GM23338 (cell line): ENCODE measurements at regions not wholly inside any gene's neighbourhood (a gene's known extent, or its start where the extent isn't known, plus 50 kb on each side); places are given as distances from the start of the nearest gene placed in this dataset.

Experiments
- ATAC-seq: fragments of 200-7000 bp; cut with Tn5 transposase; 3 replicates; pipeline ENCODE4 v1.9.1; 2020
- DNase-seq: peaks from one replicate; pipeline ENCODE4 v3.0.0-alpha.2; 2015; ENCODE audit warnings: low spot score
- H2AFZ ChIP-seq: fragments of 200-600 bp; sonication (generic); 2 replicates; pipeline ENCODE4 v1.8.0; 2016; ENCODE audit warnings: antibody characterized with exemption, mild to moderate bottlenecking, moderate library complexity
- H3F3A ChIP-seq: fragments of 200-600 bp; sonication (generic); replicated peaks from 2 replicates; pipeline ENCODE4 v1.8.0; 2017; ENCODE audit warnings: antibody characterized with exemption, mixed run types, low read depth
- H3K27ac ChIP-seq: fragments of 200-600 bp; sonication (generic); 2 replicates; pipeline ENCODE4 v1.6.1; 2016; ENCODE audit warnings: low read depth
- H3K27me3 ChIP-seq: fragments of 200-600 bp; sonication (generic); 2 replicates; pipeline ENCODE4 v1.8.0; 2016; ENCODE audit warnings: mild to moderate bottlenecking, mixed run types, moderate library complexity; ENCODE audit not compliant: insufficient read depth
- H3K36me3 ChIP-seq: fragments of 200-600 bp; sonication (generic); 2 replicates; pipeline ENCODE4 v1.8.0; 2016; ENCODE audit warnings: mild to moderate bottlenecking; ENCODE audit not compliant: insufficient read depth
- H3K4me1 ChIP-seq: fragments of 200-600 bp; sonication (generic); 2 replicates; pipeline ENCODE4 v1.8.0; 2016; ENCODE audit warnings: mild to moderate bottlenecking, moderate library complexity; ENCODE audit not compliant: insufficient read depth
- H3K4me2 ChIP-seq: fragments of 200-600 bp; sonication (generic); 2 replicates; pipeline ENCODE4 v1.7.1; 2017; ENCODE audit warnings: mixed run types
- H3K4me3 ChIP-seq: fragments of 200-600 bp; sonication (generic); 2 replicates; pipeline ENCODE4 v1.6.1; 2016; ENCODE audit warnings: mixed run types
- H3K79me2 ChIP-seq: fragments of 200-600 bp; sonication (generic); replicated peaks from 2 replicates; pipeline ENCODE4 v1.8.0; 2017; ENCODE audit warnings: mild to moderate bottlenecking; ENCODE audit not compliant: insufficient read depth
- H3K9me2 ChIP-seq: fragments of 200-600 bp; sonication (generic); 2 replicates; pipeline ENCODE4 v1.8.0; 2017; ENCODE audit not compliant: insufficient read depth
- H4K20me1 ChIP-seq: fragments of 200-600 bp; sonication (generic); replicated peaks from 2 replicates; pipeline ENCODE4 v1.8.0; 2017; ENCODE audit warnings: mild to moderate bottlenecking; ENCODE audit not compliant: insufficient read depth
- H3K27ac Mint-ChIP-seq: 2 replicates; pipeline ENCODE4 v1.8.0; 2020; ENCODE audit warnings: inconsistent platforms, mild to moderate bottlenecking, moderate library complexity, mixed read lengths
- H3K27me3 Mint-ChIP-seq: 3 replicates; pipeline ENCODE4 v1.8.0; 2022; ENCODE audit warnings: low read depth, mild to moderate bottlenecking, moderate library complexity, mixed read lengths, inconsistent platforms; ENCODE audit not compliant: insufficient read depth, poor library complexity
- H3K36me3 Mint-ChIP-seq: 3 replicates; pipeline ENCODE4 v1.8.0; 2021; ENCODE audit warnings: low read depth, mild to moderate bottlenecking, inconsistent platforms, moderate library complexity, mixed read lengths
- H3K4me1 Mint-ChIP-seq: 3 replicates; pipeline ENCODE4 v1.8.0; 2020; ENCODE audit warnings: mild to moderate bottlenecking, inconsistent platforms, mixed read lengths
- H3K4me3 Mint-ChIP-seq: 3 replicates; pipeline ENCODE4 v1.8.0; 2021; ENCODE audit warnings: moderate library complexity, mild to moderate bottlenecking, inconsistent platforms, mixed read lengths
- H3K9me3 Mint-ChIP-seq: 3 replicates; pipeline ENCODE4 v1.8.0; 2020; ENCODE audit warnings: moderate library complexity, mild to moderate bottlenecking, inconsistent platforms, mixed read lengths
- CREB1 ChIP-seq: fragments of 250-450 bp; sonication (Bioruptor Pico); IDR thresholded peaks from 2 replicates; pipeline ENCODE4 v1.5.0; 2020; ENCODE audit warnings: low read depth, mild to moderate bottlenecking, moderate library complexity
- JUNB ChIP-seq: IDR thresholded peaks from one replicate; pipeline ENCODE4 v1.6.1; 2016; ENCODE audit warnings: antibody characterized with exemption; ENCODE audit not compliant: unreplicated experiment
- POLR2AphosphoS5 ChIP-seq: IDR thresholded peaks from 2 replicates; pipeline ENCODE4 v1.6.1; 2016; ENCODE audit warnings: antibody characterized with exemption, low read depth
- STAT1 ChIP-seq: IDR thresholded peaks from one replicate; pipeline ENCODE4 v1.6.1; 2016; ENCODE audit warnings: antibody characterized with exemption; ENCODE audit not compliant: unreplicated experiment
- ZNF114 ChIP-seq: fragments of 250-450 bp; sonication (Bioruptor Pico); IDR thresholded peaks from 2 replicates; pipeline ENCODE4 v1.5.0; 2020; ENCODE audit warnings: mild to moderate bottlenecking, moderate library complexity
- TF ChIP-seq, protein P1 (sequence below), 2 experiments: fragments of 200-600 bp in 1 of 2; sonication (generic) in 1 of 2; conservative IDR thresholded peaks; 2 replicates each; pipeline versions ENCODE4 v1.5.1 to v1.6.1; 2016 to 2017; ENCODE audit warnings: antibody characterized with exemption in 2 of 2, low read depth in 2 of 2, mild to moderate bottlenecking in 2 of 2, moderate library complexity in 1 of 2
- TF ChIP-seq, protein P2 (sequence below): IDR thresholded peaks from 2 replicates; pipeline ENCODE4 v1.6.1; 2016; ENCODE audit warnings: antibody characterized with exemption
- TF ChIP-seq, protein P3 (sequence below): IDR thresholded peaks from one replicate; pipeline ENCODE4 v1.6.1; 2018; ENCODE audit warnings: antibody characterized with exemption; ENCODE audit not compliant: unreplicated experiment

DNA sequence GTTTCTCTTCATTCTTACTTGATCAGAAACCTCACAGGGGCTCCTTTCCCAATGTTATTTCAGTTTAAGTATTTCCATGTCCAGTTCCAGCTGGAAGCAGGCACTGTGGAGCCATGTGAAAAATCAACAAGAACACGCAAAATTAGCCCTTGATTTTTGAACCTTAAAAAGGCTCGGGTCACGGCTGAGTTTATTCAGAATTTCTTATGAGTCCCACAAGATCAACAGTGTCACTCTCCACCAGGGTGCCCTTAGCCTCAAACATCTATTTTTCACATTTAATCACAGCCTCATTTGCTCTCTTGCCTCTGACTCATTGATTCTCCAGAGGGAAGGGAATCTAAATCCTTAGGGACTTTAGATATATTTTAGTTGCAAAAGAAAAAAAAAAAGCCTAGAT is 157.7 kb upstream of the AVPR1A start (continued):
- TF ChIP-seq, protein P1, sequence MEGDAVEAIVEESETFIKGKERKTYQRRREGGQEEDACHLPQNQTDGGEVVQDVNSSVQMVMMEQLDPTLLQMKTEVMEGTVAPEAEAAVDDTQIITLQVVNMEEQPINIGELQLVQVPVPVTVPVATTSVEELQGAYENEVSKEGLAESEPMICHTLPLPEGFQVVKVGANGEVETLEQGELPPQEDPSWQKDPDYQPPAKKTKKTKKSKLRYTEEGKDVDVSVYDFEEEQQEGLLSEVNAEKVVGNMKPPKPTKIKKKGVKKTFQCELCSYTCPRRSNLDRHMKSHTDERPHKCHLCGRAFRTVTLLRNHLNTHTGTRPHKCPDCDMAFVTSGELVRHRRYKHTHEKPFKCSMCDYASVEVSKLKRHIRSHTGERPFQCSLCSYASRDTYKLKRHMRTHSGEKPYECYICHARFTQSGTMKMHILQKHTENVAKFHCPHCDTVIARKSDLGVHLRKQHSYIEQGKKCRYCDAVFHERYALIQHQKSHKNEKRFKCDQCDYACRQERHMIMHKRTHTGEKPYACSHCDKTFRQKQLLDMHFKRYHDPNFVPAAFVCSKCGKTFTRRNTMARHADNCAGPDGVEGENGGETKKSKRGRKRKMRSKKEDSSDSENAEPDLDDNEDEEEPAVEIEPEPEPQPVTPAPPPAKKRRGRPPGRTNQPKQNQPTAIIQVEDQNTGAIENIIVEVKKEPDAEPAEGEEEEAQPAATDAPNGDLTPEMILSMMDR (conservative IDR thresholded peaks at IDR 0.05; ENCODE audit: low read depth in 2 of 2) = no peak
- TF ChIP-seq ZNF114 (CRISPR knock-in tag) (no peak), JUNB (no peak), POLR2AphosphoS5 (no peak), STAT1 (no peak)
- TF ChIP-seq, protein P2, sequence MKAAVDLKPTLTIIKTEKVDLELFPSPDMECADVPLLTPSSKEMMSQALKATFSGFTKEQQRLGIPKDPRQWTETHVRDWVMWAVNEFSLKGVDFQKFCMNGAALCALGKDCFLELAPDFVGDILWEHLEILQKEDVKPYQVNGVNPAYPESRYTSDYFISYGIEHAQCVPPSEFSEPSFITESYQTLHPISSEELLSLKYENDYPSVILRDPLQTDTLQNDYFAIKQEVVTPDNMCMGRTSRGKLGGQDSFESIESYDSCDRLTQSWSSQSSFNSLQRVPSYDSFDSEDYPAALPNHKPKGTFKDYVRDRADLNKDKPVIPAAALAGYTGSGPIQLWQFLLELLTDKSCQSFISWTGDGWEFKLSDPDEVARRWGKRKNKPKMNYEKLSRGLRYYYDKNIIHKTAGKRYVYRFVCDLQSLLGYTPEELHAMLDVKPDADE = no peak
- TF ChIP-seq, protein P3, sequence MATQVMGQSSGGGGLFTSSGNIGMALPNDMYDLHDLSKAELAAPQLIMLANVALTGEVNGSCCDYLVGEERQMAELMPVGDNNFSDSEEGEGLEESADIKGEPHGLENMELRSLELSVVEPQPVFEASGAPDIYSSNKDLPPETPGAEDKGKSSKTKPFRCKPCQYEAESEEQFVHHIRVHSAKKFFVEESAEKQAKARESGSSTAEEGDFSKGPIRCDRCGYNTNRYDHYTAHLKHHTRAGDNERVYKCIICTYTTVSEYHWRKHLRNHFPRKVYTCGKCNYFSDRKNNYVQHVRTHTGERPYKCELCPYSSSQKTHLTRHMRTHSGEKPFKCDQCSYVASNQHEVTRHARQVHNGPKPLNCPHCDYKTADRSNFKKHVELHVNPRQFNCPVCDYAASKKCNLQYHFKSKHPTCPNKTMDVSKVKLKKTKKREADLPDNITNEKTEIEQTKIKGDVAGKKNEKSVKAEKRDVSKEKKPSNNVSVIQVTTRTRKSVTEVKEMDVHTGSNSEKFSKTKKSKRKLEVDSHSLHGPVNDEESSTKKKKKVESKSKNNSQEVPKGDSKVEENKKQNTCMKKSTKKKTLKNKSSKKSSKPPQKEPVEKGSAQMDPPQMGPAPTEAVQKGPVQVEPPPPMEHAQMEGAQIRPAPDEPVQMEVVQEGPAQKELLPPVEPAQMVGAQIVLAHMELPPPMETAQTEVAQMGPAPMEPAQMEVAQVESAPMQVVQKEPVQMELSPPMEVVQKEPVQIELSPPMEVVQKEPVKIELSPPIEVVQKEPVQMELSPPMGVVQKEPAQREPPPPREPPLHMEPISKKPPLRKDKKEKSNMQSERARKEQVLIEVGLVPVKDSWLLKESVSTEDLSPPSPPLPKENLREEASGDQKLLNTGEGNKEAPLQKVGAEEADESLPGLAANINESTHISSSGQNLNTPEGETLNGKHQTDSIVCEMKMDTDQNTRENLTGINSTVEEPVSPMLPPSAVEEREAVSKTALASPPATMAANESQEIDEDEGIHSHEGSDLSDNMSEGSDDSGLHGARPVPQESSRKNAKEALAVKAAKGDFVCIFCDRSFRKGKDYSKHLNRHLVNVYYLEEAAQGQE = no peak

DNA sequence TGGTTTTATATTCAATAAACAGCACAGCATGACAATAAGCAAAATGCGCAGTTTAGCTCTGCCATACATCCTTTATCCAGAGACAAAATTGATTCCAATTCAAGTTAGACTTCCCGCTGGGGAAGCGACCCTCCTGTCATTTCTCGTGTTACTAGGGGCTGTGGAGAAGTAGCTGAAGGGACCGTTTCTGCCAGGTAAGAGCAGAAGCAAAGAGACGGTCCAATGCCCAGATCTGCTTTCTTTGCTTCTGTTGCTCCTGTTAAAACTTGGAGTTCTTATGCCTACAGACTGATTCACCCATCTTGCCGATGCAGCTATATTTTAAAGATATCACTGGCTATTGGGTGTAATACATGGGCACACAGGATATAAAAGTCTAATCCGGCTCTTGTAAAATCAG is 156.8 kb upstream of the AVPR1A start:
- Mint-ChIP-seq H3K27ac (no peak overlapping the region; the same call in 1 of the 2 replicates), H3K4me3 (no peak overlapping the region), H3K27me3 (peaks cover under 1% of the 10 kb centered on the region), H3K36me3 (peaks cover 5% of the 10 kb centered on the region; the same call in 1 of the 3 replicates), H3K9me3 (peaks cover 12% of the 10 kb centered on the region), H3K4me1 (peaks cover 2% of the 10 kb centered on the region; the same call in 1 of the 3 replicates)
- no peaks in the 10 kb centered on the region for H4K20me1 ChIP-seq
- H2AFZ ChIP-seq = no peak overlapping the region
- no peaks in the 10 kb centered on the region for H3K36me3 ChIP-seq
- H3K79me2 ChIP-seq = no peaks in the 10 kb centered on the region
- no peaks in the 10 kb centered on the region for H3K27me3 ChIP-seq
- H3K4me3 ChIP-seq = no peak overlapping the region
- no peak overlapping the region for H3K27ac ChIP-seq
- no peaks in the 10 kb centered on the region for H3K4me1 ChIP-seq
- 0 out of 2 replicates have a peak, but pooled peaks cover 5% of the 10 kb centered on the region for H3K9me2 ChIP-seq
- DNase-seq (no peak), ATAC-seq (no peak)
- TF ChIP-seq JUNB = peak; percentile 56
- TF ChIP-seq CREB1 (CRISPR knock-in tag) = no peak
- H3F3A ChIP-seq = no peaks in the 10 kb centered on the region
- no peak overlapping the region for H3K4me2 ChIP-seq
